HG03064 (cell line): ENCODE measurements at regions not wholly inside any gene's neighbourhood (a gene's known extent, or its start where the extent isn't known, plus 50 kb on each side); places are given as distances from the start of the nearest gene placed in this dataset.
"Not testable (repeated sequence)": the region's sequence is repeated elsewhere in the genome, so short reads cannot be mapped to it uniquely, and the experiment has no call there.

Experiments used
- ATAC-seq: cut with Tn5 transposase; IDR thresholded peaks from one replicate; pipeline ENCODE4 v1.9.1; 2021; ENCODE audit warnings: low read depth; ENCODE audit not compliant: unreplicated experiment

- no peak for ATAC-seq
Measured at GRCh38 chr16:29311461-29312344, 94.8 kb downstream of the NPIPB11 start.

- ATAC-seq, result no peak
Measured at GRCh38 chr16:29310852-29311314, 95.6 kb downstream of the NPIPB11 start.

- ATAC-seq, result not testable (repeated sequence)
Measured at GRCh38 chr16:29310243-29310642, 96.3 kb downstream of the NPIPB11 start.

GRCh38 chr16:29309601-29310000 lies 96.9 kb downstream of the NPIPB11 start:
- not testable (repeated sequence) for ATAC-seq

- no peak for ATAC-seq
Measured at GRCh38 chr16:29308644-29309546, 97.6 kb downstream of the NPIPB11 start.

GRCh38 chr16:29307598-29308507 lies 98.7 kb downstream of the NPIPB11 start:
- no peak for ATAC-seq

GRCh38 chr16:29306943-29307597 lies 99.4 kb downstream of the NPIPB11 start:
- no peak for ATAC-seq

- ATAC-seq, result no peak
Measured at GRCh38 chr16:29306201-29306600, 100.3 kb downstream of the NPIPB11 start.

GRCh38 chr16:29305018-29305417 lies 101.5 kb downstream of the NPIPB11 start:
- not testable (repeated sequence) for ATAC-seq

GRCh38 chr16:29304251-29304650 lies 102.3 kb downstream of the NPIPB11 start:
- no peak for ATAC-seq

- no peak for ATAC-seq
Measured at GRCh38 chr16:29303520-29303919, 103.0 kb downstream of the NPIPB11 start.

- ATAC-seq, result no peak
Measured at GRCh38 chr16:29302976-29303375, 103.5 kb downstream of the NPIPB11 start.

- not testable (repeated sequence) for ATAC-seq
Measured at GRCh38 chr16:29302433-29302832, 104.1 kb downstream of the NPIPB11 start.

GRCh38 chr16:29301662-29302285 lies 104.7 kb downstream of the NPIPB11 start:
- ATAC-seq, result not testable (repeated sequence)

GRCh38 chr16:29300541-29301535 lies 105.7 kb downstream of the NPIPB11 start:
- ATAC-seq, result not testable (repeated sequence)

- not testable (repeated sequence) for ATAC-seq
Measured at GRCh38 chr16:29300030-29300491, 106.5 kb downstream of the NPIPB11 start.

GRCh38 chr16:29298997-29299396 lies 107.5 kb downstream of the NPIPB11 start:
- ATAC-seq, result not testable (repeated sequence)

GRCh38 chr16:29298307-29298706 lies 108.2 kb downstream of the NPIPB11 start:
- ATAC-seq, result not testable (repeated sequence)
